Spleen (tissue), 7 donors: ENCODE measurements at regions not wholly inside any gene's neighbourhood (a gene's known extent, or its start where the extent isn't known, plus 50 kb on each side); places are given as distances from the start of the nearest gene placed in this dataset.

ENCODE experiments used
- CTCF ChIP-seq, 11 experiments: fragments of 200-600 bp in 7 of 11; fragments of 450-650 bp in 4 of 11; sonication (generic) in 4 of 11; IDR thresholded peaks in 8 of 11; conservative IDR thresholded peaks in 3 of 11; 1 replicate in 7 of 11; 2 replicates in 4 of 11; pipeline versions ENCODE4 v1.4.0 to v1.8.0; 2016 to 2021; ENCODE audit warnings: antibody characterized with exemption in 11 of 11, inconsistent platforms in 4 of 11, mild to moderate bottlenecking in 1 of 11
- POLR2A ChIP-seq, 3 donors: fragments of 450-650 bp; IDR thresholded peaks; one replicate each; pipeline ENCODE4 v1.5.1; 2017; ENCODE audit warnings: antibody characterized with exemption in 3 of 3, mild to moderate bottlenecking in 1 of 3
- donor health status: DM: no; HTN: no; CAD: no; lungs with moderate emphysema.
- donor health status: DM: no; HTN: no; CAD: no.
- donor health status: DM: no; HTN: no; CAD: no.

GRCh38 chr13:107713314-107713713 lies 502.0 kb downstream of the LIG4 start:
- no peak for TF ChIP-seq POLR2A (IDR thresholded peaks at IDR 0.05)
- TF ChIP-seq CTCF (IDR thresholded peaks at IDR 0.05 in 8 of 11, conservative IDR thresholded peaks at IDR 0.05 in 3 of 11), result no peak
